T-cell (primary cell): ENCODE measurements at regions not wholly inside any gene's neighbourhood (a gene's known extent, or its start where the extent isn't known, plus 50 kb on each side); places are given as distances from the start of the nearest gene placed in this dataset.

Experiments
- ATAC-seq, 4 experiments: fragments of 200-7000 bp in 3 of 4; fragments of 150-1000 bp in 1 of 4; cut with Tn5 transposase; replicated peaks in 1 of 4; 1 replicate in 3 of 4; 2 replicates in 1 of 4; pipeline ENCODE4 v1.10.0; 2021; ENCODE audit warnings: moderate library complexity in 3 of 4, mild to moderate bottlenecking in 2 of 4, moderate number of reproducible peaks in 1 of 4
- CTCF ChIA-PET, 2 donors: fragments of 300-600 bp; sonication (Branson Sonifier 250); formaldehyde crosslinking; loops; one replicate each; lab custom pipeline; 2022; ENCODE audit warnings: antibody characterized with exemption in 2 of 2; lab: Charles Lee
- POLR2A ChIA-PET, 2 donors: fragments of 300-600 bp; sonication (Branson Sonifier 250); formaldehyde crosslinking; loops; one replicate each; lab custom pipeline; 2022; ENCODE audit warnings: antibody characterized with exemption in 2 of 2; lab: Charles Lee
- DNase-seq, 35 experiments: peaks; one replicate each; pipeline versions ENCODE4 v3.0.0 to v3.0.0-alpha.2; 2013 to 2023
- H3K27ac ChIP-seq: one replicate; pipeline ENCODE4 v1.5.1; 2013; ENCODE audit warnings: low read length
- H3K27me3 ChIP-seq, 2 experiments: replicated peaks in 1 of 2; 1 replicate in 1 of 2; 2 replicates in 1 of 2; pipeline versions ENCODE4 v1.6.1 to v1.7.0; 2013; ENCODE audit warnings: low read length in 1 of 2, mixed read lengths in 1 of 2; ENCODE audit not compliant: control insufficient read depth in 2 of 2, insufficient read depth in 2 of 2; ENCODE audit errors: extremely low read depth in 1 of 2
- H3K36me3 ChIP-seq, 2 donors: 1 replicate in 1 of 2; 2 replicates in 1 of 2; pipeline versions ENCODE4 v1.6.1 to v1.7.0; 2013; ENCODE audit warnings: low read length in 1 of 2; ENCODE audit not compliant: control insufficient read depth in 2 of 2, insufficient read depth in 1 of 2; ENCODE audit errors: extremely low read depth in 1 of 2
- H3K4me1 ChIP-seq, 2 experiments: 1 replicate in 1 of 2; 2 replicates in 1 of 2; pipeline versions ENCODE4 v1.6.1 to v1.7.0; 2013; ENCODE audit warnings: low read length in 2 of 2, mixed read lengths in 1 of 2; ENCODE audit not compliant: insufficient read depth in 2 of 2, control insufficient read depth in 1 of 2; ENCODE audit errors: extremely low read depth in 1 of 2
- H3K4me3 ChIP-seq, 2 donors: 1 replicate in 1 of 2; 2 replicates in 1 of 2; pipeline versions ENCODE4 v1.5.1 to v1.7.0; 2013; ENCODE audit warnings: mild to moderate bottlenecking in 2 of 2, low read length in 1 of 2, moderate library complexity in 1 of 2; ENCODE audit not compliant: control insufficient read depth in 1 of 2; ENCODE audit errors: extremely low read depth in 1 of 2
- H3K9me3 ChIP-seq: 2 replicates; pipeline ENCODE4 v1.7.0; 2013
- H3K27ac Mint-ChIP-seq, 2 donors: one replicate each; pipeline ENCODE4 v1.8.0; 2020 to 2021; ENCODE audit warnings: mild to moderate bottlenecking in 2 of 2, mixed read lengths in 2 of 2
- H3K27me3 Mint-ChIP-seq, 2 donors: one replicate each; pipeline ENCODE4 v1.8.0; 2021 to 2022; ENCODE audit warnings: mixed read lengths in 2 of 2
- H3K36me3 Mint-ChIP-seq: one replicate; pipeline ENCODE4 v1.8.0; 2021; ENCODE audit warnings: mixed read lengths
- H3K4me1 Mint-ChIP-seq, 3 donors: one replicate each; pipeline ENCODE4 v1.8.0; 2020 to 2022; ENCODE audit warnings: mixed read lengths in 3 of 3, mild to moderate bottlenecking in 1 of 3
- H3K4me3 Mint-ChIP-seq, 3 donors: one replicate each; pipeline ENCODE4 v1.8.0; 2020 to 2022; ENCODE audit warnings: mild to moderate bottlenecking in 3 of 3, mixed read lengths in 3 of 3, moderate library complexity in 3 of 3
- H3K9me3 Mint-ChIP-seq, 3 donors: one replicate each; pipeline ENCODE4 v1.8.0; 2020 to 2022; ENCODE audit warnings: mixed read lengths in 3 of 3
- WGBS: methylation state at CpG from one replicate; pipeline ENCODE4 v1.1.5; 2013; ENCODE audit warnings: missing lambda C conversion rate; ENCODE audit not compliant: insufficient coverage; 5-methylcytosine and 5-hydroxymethylcytosine counted together

- H3K27ac ChIP-seq, result no peak overlapping the region
- peaks cover 0 to 4% of the 10 kb centered on the region in 2 donors for H3K27me3 Mint-ChIP-seq
- no peak for DNase-seq
- H3K4me3 ChIP-seq, result no peak overlapping the region
- H3K4me3 Mint-ChIP-seq, result no peak overlapping the region
- no peaks in the 10 kb centered on the region for H3K9me3 ChIP-seq
- ChIA-PET POLR2A (no interaction called here), CTCF (no interaction called here)
- H3K9me3 Mint-ChIP-seq, result no peaks in the 10 kb centered on the region
- no peak overlapping the region for H3K27ac Mint-ChIP-seq
- peaks cover 0 to 2% of the 10 kb centered on the region in 2 experiments for H3K27me3 ChIP-seq
- no peaks in the 10 kb centered on the region for H3K36me3 Mint-ChIP-seq
- H3K36me3 ChIP-seq, result no peaks in the 10 kb centered on the region
- 86% methylated on average over 5 of the region's 6 CpGs for WGBS
- ATAC-seq, result no peak
- no peaks in the 10 kb centered on the region for H3K4me1 Mint-ChIP-seq
- no peaks in the 10 kb centered on the region for H3K4me1 ChIP-seq
These were observed 135.3 kb downstream of the UTP18 start for GRCh38 chr17:51395621-51396020.

GRCh38 chr17:51397361-51398127 lies 137.2 kb downstream of the UTP18 start:
- Histone ChIP-seq H3K36me3 (no peaks in the 10 kb centered on the region), H3K4me3 (no peak overlapping the region), H3K9me3 (no peaks in the 10 kb centered on the region), H3K4me1 (no peaks in the 10 kb centered on the region), H3K27ac (no peak overlapping the region), H3K27me3 (peaks cover 0 to 2% of the 10 kb centered on the region in 2 experiments)
- H3K27me3 Mint-ChIP-seq, result peaks cover 0 to 2% of the 10 kb centered on the region in 2 donors
- ChIA-PET POLR2A (interaction anchor here in 1 of 2 donors (0.6 kb wide), 1 partner anchor 73 kb away, joined by 4 read pairs; no protein-coding TSS in a partner anchor), CTCF (interaction anchor here in 1 of 2 donors (0.7 kb wide), 1 partner anchor 79 kb away, joined by 3 read pairs; no protein-coding TSS in a partner anchor)
- ATAC-seq (no peak), DNase-seq (no peak)
- H3K4me3 Mint-ChIP-seq, result no peak overlapping the region
- no peak overlapping the region for H3K27ac Mint-ChIP-seq
- H3K9me3 Mint-ChIP-seq, result no peaks in the 10 kb centered on the region
- 82% methylated on average over 4 of the region's 8 CpGs for WGBS
- H3K4me1 Mint-ChIP-seq, result peaks cover 0 to 4% (median 0%) of the 10 kb centered on the region in 3 donors
- no peaks in the 10 kb centered on the region for H3K36me3 Mint-ChIP-seq

- 77% methylated on average over 4 of the region's 5 CpGs for WGBS
- no peaks in the 10 kb centered on the region for H3K36me3 ChIP-seq
- Mint-ChIP-seq H3K36me3 (no peaks in the 10 kb centered on the region), H3K4me3 (no peak overlapping the region), H3K9me3 (no peaks in the 10 kb centered on the region), H3K4me1 (peaks cover 0 to 7% (median 0%) of the 10 kb centered on the region in 3 donors), H3K27me3 (peaks cover 0 to 2% of the 10 kb centered on the region in 2 donors), H3K27ac (no peak overlapping the region)
- no peak overlapping the region for H3K27ac ChIP-seq
- POLR2A ChIA-PET, result no interaction called here
- ATAC-seq, result no peak
- no peaks in the 10 kb centered on the region for H3K9me3 ChIP-seq
- DNase-seq, result no peak
- H3K27me3 ChIP-seq, result peaks cover 0 to 2% of the 10 kb centered on the region in 2 experiments
- no peaks in the 10 kb centered on the region for H3K4me1 ChIP-seq
- CTCF ChIA-PET, result no interaction called here
- H3K4me3 ChIP-seq, result no peak overlapping the region
These were observed 137.8 kb downstream of the UTP18 start for GRCh38 chr17:51398128-51398525.

DNA sequence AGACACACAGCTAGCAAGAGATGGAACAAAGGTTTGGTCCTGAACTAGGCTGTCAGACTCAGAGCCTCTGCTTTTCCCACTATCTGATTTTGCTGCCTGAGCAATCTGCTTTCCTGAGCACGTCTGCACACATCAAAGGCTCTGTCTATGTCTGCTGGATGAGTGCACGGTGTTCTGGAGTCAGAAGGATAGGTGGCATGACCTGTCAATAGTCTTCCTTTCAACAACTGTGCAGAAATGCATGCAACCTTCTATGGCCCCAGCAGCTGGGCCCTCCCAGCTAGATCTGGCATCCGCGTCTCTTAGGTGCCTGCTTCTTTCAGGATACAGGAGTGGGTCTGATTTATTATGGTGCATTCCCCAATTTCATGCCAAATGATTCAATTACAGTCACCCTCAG lies 138.3 kb downstream of the UTP18 start:
- H3K36me3 ChIP-seq, result no peaks in the 10 kb centered on the region
- peaks cover 0 to 2% of the 10 kb centered on the region in 2 experiments for H3K27me3 ChIP-seq
- no peak for DNase-seq
- Mint-ChIP-seq H3K4me3 (no peak overlapping the region), H3K9me3 (no peaks in the 10 kb centered on the region), H3K27me3 (peaks cover 0 to 2% of the 10 kb centered on the region in 2 donors), H3K4me1 (peaks cover 0 to 7% (median 0%) of the 10 kb centered on the region in 3 donors), H3K36me3 (no peaks in the 10 kb centered on the region), H3K27ac (no peak overlapping the region)
- ChIA-PET CTCF (interaction anchor here in 1 of 2 donors (0.6 kb wide), 1 partner anchor 98 kb away, joined by 4 read pairs; no protein-coding TSS in a partner anchor), POLR2A (no interaction called here)
- H3K4me3 ChIP-seq, result no peak overlapping the region
- 20% methylated on average over 1 of the region's 4 CpGs for WGBS
- no peak overlapping the region for H3K27ac ChIP-seq
- H3K4me1 ChIP-seq, result no peaks in the 10 kb centered on the region
- ATAC-seq, result no peak
- no peaks in the 10 kb centered on the region for H3K9me3 ChIP-seq

DNA sequence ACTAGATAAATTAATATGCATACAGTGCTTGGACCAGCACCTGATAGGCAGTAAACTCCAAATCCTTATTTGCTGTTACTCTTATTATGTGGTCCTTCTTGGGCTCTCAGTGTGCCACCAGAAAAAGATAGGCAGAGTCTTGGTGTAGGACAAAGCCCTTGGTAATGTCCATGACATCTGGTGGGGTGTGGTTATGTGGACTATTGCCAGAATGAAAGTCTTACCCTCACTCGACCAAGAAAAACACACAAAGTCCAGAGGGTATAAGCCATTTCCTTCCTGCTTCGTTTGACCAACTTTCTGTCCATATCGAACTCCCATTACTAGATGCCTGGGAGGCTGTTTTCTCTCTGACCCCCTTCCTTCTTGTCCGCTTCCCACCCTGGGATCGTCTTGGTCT lies 140.9 kb downstream of the UTP18 start:
- Mint-ChIP-seq H3K4me1 (peaks cover 0 to 7% (median 0%) of the 10 kb centered on the region in 3 donors), H3K27ac (no peak overlapping the region), H3K9me3 (no peaks in the 10 kb centered on the region), H3K27me3 (peaks cover 0 to 2% of the 10 kb centered on the region in 2 donors), H3K36me3 (no peaks in the 10 kb centered on the region), H3K4me3 (no peak overlapping the region)
- no peaks in the 10 kb centered on the region for H3K36me3 ChIP-seq
- H3K4me3 ChIP-seq, result no peak overlapping the region
- peaks cover 0 to 2% of the 10 kb centered on the region in 2 experiments for H3K27me3 ChIP-seq
- ChIA-PET CTCF (no interaction called here), POLR2A (no interaction called here)
- WGBS, result 67% methylated on average over 5 of the region's 5 CpGs
- no peaks in the 10 kb centered on the region for H3K9me3 ChIP-seq
- no peak for DNase-seq
- H3K27ac ChIP-seq, result no peak overlapping the region
- H3K4me1 ChIP-seq, result no peaks in the 10 kb centered on the region
- ATAC-seq, result no peak

DNA sequence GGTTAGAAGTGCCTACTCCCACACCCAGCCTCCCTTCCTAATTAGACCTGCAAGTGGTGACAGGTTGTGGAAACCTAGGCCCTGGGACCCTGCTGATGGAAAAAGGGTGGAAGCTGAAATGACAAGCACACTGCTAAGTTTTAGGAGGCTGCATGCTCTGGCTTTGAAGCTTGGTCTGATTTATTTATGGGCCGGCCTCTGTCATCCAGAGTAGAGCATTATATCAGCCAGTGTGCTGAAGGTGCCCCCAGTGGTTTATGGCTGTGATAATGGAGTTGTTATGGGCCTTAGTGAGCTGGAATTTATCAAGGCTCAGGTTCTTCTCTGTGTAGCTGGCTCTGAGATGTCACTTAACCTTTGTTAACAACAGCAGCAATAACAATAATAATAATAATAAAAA lies 142.6 kb downstream of the UTP18 start:
- WGBS, result 100% methylated on average over 1 of the region's 1 CpG
- Histone ChIP-seq H3K4me1 (no peaks in the 10 kb centered on the region), H3K4me3 (no peak overlapping the region), H3K27ac (no peak overlapping the region), H3K36me3 (no peaks in the 10 kb centered on the region), H3K27me3 (no peaks in the 10 kb centered on the region), H3K9me3 (no peaks in the 10 kb centered on the region)
- ChIA-PET CTCF (interaction anchor here (0.6 to 1.0 kb wide), 2 partner anchors 31 to 42 kb away, joined by 3 to 7 read pairs; no protein-coding TSS in a partner anchor), POLR2A (interaction anchor here in 1 of 2 donors (0.6 kb wide), 1 partner anchor 954 kb away, joined by 3 read pairs; no protein-coding TSS in a partner anchor)
- Mint-ChIP-seq H3K4me3 (no peak overlapping the region), H3K27me3 (peaks cover 0 to under 1% of the 10 kb centered on the region in 2 donors), H3K4me1 (peaks cover 0 to 7% (median 0%) of the 10 kb centered on the region in 3 donors), H3K27ac (no peak overlapping the region), H3K9me3 (no peaks in the 10 kb centered on the region), H3K36me3 (no peaks in the 10 kb centered on the region)
- ATAC-seq (no peak), DNase-seq (no peak)
